Forelimb muscle (tissue), 1 donor: ENCODE measurements at regions not wholly inside any gene's neighbourhood (a gene's known extent, or its start where the extent isn't known, plus 50 kb on each side); places are given as distances from the start of the nearest gene placed in this dataset.
"Not testable (repeated sequence)": the region's sequence is repeated elsewhere in the genome, so short reads cannot be mapped to it uniquely, and the experiment has no call there.

Experiments used
- DNase-seq: peaks from one replicate; pipeline ENCODE4 v3.0.0-alpha.2; 2013; ENCODE audit warnings: low read depth

GRCh38 chr1:221254813-221255212 lies 375.6 kb downstream of the HLX start:
- no peak for DNase-seq

GRCh38 chr1:221256773-221257172 lies 377.5 kb downstream of the HLX start:
- no peak for DNase-seq

GRCh38 chr1:221257548-221257947 lies 378.3 kb downstream of the HLX start:
- not testable (repeated sequence) for DNase-seq

GRCh38 chr1:221262677-221263076 lies 383.4 kb downstream of the HLX start:
- not testable (repeated sequence) for DNase-seq

- DNase-seq = no peak
Observed at GRCh38 chr1:221263831-221264767, 384.9 kb downstream of the HLX start.

GRCh38 chr1:221264848-221265247 lies 385.6 kb downstream of the HLX start:
- DNase-seq = no peak

GRCh38 chr1:221268295-221268694 lies 389.1 kb downstream of the HLX start:
- DNase-seq = no peak

- no peak for DNase-seq
Observed at GRCh38 chr1:221271701-221272100, 392.5 kb downstream of the HLX start.

- no peak for DNase-seq
Observed at GRCh38 chr1:221272940-221273339, 393.7 kb downstream of the HLX start.

- no peak for DNase-seq
Observed at GRCh38 chr1:221274373-221274772, 395.1 kb downstream of the HLX start.

GRCh38 chr1:221276896-221277409 lies 397.7 kb downstream of the HLX start:
- DNase-seq = no peak

- no peak for DNase-seq
Observed at GRCh38 chr1:221279146-221279545, 399.9 kb downstream of the HLX start.

GRCh38 chr1:221283532-221283931 lies 404.3 kb downstream of the HLX start:
- no peak for DNase-seq

- no peak for DNase-seq
Observed at GRCh38 chr1:221284028-221284427, 404.8 kb downstream of the HLX start.

GRCh38 chr1:221284991-221285390 lies 405.7 kb downstream of the HLX start:
- DNase-seq = not testable (repeated sequence)

- not testable (repeated sequence) for DNase-seq
Observed at GRCh38 chr1:221285458-221286210, 406.4 kb downstream of the HLX start.

- no peak for DNase-seq
Observed at GRCh38 chr1:221286399-221286798, 407.2 kb downstream of the HLX start.

- DNase-seq = no peak
Observed at GRCh38 chr1:221289103-221289502, 409.9 kb downstream of the HLX start.

- no peak for DNase-seq
Observed at GRCh38 chr1:221290669-221291068, 411.4 kb downstream of the HLX start.

- DNase-seq = no peak
Observed at GRCh38 chr1:221291113-221291512, 411.9 kb downstream of the HLX start.

GRCh38 chr1:221292652-221293051 lies 413.4 kb downstream of the HLX start:
- DNase-seq = no peak

GRCh38 chr1:221294242-221294641 lies 415.0 kb downstream of the HLX start:
- DNase-seq = no peak

- no peak for DNase-seq
Observed at GRCh38 chr1:221302357-221302756, 423.1 kb downstream of the HLX start.
